Peyer's patch (tissue), 4 donors: ENCODE measurements at regions not wholly inside any gene's neighbourhood (a gene's known extent, or its start where the extent isn't known, plus 50 kb on each side); places are given as distances from the start of the nearest gene placed in this dataset.

Source experiments
- POLR2A ChIP-seq, 2 donors: fragments of 450-650 bp; IDR thresholded peaks; one replicate each; pipeline ENCODE4 v1.5.1; 2017; ENCODE audit warnings: antibody characterized with exemption in 2 of 2, mild to moderate bottlenecking in 2 of 2, moderate library complexity in 2 of 2
- TF ChIP-seq, protein P1 (sequence below), 6 experiments: fragments of 450-650 bp in 4 of 6; fragments of 200-600 bp in 2 of 6; sonication (generic) in 1 of 6; IDR thresholded peaks; one replicate each; pipeline ENCODE4 v1.5.1; 2017 to 2019; ENCODE audit warnings: antibody characterized with exemption in 6 of 6, mild to moderate bottlenecking in 3 of 6, moderate library complexity in 1 of 6

DNA sequence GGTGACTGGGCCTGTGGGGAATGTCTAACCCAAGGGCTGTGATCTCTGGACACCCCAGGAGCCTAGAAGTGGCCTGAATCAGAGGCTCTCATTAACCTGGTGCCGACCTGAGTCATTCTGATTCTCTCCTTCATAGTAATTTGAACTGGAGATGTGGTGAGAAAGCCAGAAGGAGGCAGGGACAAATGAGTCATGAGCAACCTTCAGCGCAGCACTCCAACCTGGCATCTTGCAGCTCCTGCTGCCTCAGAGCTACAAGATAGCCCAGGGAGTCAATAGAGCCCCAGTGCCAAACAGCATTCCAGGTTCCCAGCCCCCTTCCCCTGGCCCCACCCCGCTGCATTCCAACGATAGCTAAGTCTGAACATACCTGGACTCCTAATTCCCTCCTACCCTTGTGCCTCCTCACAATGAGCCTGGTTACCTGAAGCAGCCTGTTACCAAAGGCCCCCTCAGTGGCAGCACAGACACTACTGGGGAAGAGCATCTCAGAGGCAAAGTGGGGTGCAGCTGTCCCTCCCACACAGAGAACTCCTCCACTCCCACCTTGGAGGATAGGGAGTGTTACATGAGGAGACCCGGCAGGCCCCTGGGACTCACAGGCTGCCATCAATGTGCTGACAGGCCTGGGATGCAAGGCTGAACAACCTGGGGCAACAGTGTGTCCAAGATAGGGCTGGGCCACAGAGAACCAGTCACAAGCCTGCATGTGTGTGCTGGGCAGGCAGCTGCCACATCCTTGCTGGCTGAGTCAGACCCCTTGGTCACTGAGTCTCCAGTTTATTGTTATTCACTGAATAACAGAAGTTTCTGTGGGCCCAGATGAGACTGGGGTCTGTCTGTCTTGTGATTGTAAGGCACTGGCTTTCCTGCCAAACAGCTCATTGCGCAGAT, 76.8 kb upstream of the LEP start:
- TF ChIP-seq, protein P1, sequence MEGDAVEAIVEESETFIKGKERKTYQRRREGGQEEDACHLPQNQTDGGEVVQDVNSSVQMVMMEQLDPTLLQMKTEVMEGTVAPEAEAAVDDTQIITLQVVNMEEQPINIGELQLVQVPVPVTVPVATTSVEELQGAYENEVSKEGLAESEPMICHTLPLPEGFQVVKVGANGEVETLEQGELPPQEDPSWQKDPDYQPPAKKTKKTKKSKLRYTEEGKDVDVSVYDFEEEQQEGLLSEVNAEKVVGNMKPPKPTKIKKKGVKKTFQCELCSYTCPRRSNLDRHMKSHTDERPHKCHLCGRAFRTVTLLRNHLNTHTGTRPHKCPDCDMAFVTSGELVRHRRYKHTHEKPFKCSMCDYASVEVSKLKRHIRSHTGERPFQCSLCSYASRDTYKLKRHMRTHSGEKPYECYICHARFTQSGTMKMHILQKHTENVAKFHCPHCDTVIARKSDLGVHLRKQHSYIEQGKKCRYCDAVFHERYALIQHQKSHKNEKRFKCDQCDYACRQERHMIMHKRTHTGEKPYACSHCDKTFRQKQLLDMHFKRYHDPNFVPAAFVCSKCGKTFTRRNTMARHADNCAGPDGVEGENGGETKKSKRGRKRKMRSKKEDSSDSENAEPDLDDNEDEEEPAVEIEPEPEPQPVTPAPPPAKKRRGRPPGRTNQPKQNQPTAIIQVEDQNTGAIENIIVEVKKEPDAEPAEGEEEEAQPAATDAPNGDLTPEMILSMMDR (IDR thresholded peaks at IDR 0.05): no peak
- no peak for TF ChIP-seq POLR2A (IDR thresholded peaks at IDR 0.05)
